Ureter (tissue), 1 donor: ENCODE measurements at regions not wholly inside any gene's neighbourhood (a gene's known extent, or its start where the extent isn't known, plus 50 kb on each side); places are given as distances from the start of the nearest gene placed in this dataset.

Experiments
- DNase-seq: peaks from one replicate; pipeline ENCODE4 v3.0.0-alpha.2; 2020; ENCODE audit warnings: low spot score
- donor health status: DM: yes; HTN: yes; CAD: no.

- DNase-seq = no peak
Measured at GRCh38 chr6:103079867-103080266, 1686.4 kb downstream of the GRIK2 start.

- no peak for DNase-seq
Measured at GRCh38 chr6:103062136-103062535, 1668.6 kb downstream of the GRIK2 start.

GRCh38 chr6:103047567-103047966, 1654.1 kb downstream of the GRIK2 start:
- DNase-seq = no peak

- DNase-seq = no peak
Measured at GRCh38 chr6:103042336-103042735, 1648.8 kb downstream of the GRIK2 start.

- no peak for DNase-seq
Measured at GRCh38 chr6:103036846-103037245, 1643.3 kb downstream of the GRIK2 start.

GRCh38 chr6:103027271-103027931, 1633.9 kb downstream of the GRIK2 start:
- DNase-seq = no peak

- no peak for DNase-seq
Measured at GRCh38 chr6:103018426-103018825, 1624.9 kb downstream of the GRIK2 start.

GRCh38 chr6:103017878-103018277, 1624.4 kb downstream of the GRIK2 start:
- DNase-seq = no peak

GRCh38 chr6:103011605-103012004, 1618.1 kb downstream of the GRIK2 start:
- no peak for DNase-seq

GRCh38 chr6:103002282-103002681, 1608.8 kb downstream of the GRIK2 start:
- DNase-seq = no peak

- no peak for DNase-seq
Measured at GRCh38 chr6:103001724-103002123, 1608.2 kb downstream of the GRIK2 start.

GRCh38 chr6:103000688-103001087, 1607.2 kb downstream of the GRIK2 start:
- DNase-seq = no peak

- no peak for DNase-seq
Measured at GRCh38 chr6:102995491-102995890, 1602.0 kb downstream of the GRIK2 start.

- no peak for DNase-seq
Measured at GRCh38 chr6:102994866-102995265, 1601.4 kb downstream of the GRIK2 start.

GRCh38 chr6:102986086-102986485, 1592.6 kb downstream of the GRIK2 start:
- DNase-seq = no peak

- no peak for DNase-seq
Measured at GRCh38 chr6:102984357-102984756, 1590.8 kb downstream of the GRIK2 start.

GRCh38 chr6:102981490-102982015, 1588.0 kb downstream of the GRIK2 start:
- DNase-seq = no peak

GRCh38 chr6:102980951-102981350, 1587.4 kb downstream of the GRIK2 start:
- DNase-seq = no peak

- no peak for DNase-seq
Measured at GRCh38 chr6:102961902-102962301, 1568.4 kb downstream of the GRIK2 start.

- DNase-seq = no peak
Measured at GRCh38 chr6:102950967-102951366, 1557.5 kb downstream of the GRIK2 start.

GRCh38 chr6:102944475-102944874, 1551.0 kb downstream of the GRIK2 start:
- no peak for DNase-seq

- no peak for DNase-seq
Measured at GRCh38 chr6:102942206-102942605, 1548.7 kb downstream of the GRIK2 start.

GRCh38 chr6:102936959-102937358, 1543.5 kb downstream of the GRIK2 start:
- DNase-seq = no peak

GRCh38 chr6:102928109-102928508, 1534.6 kb downstream of the GRIK2 start:
- DNase-seq = no peak
